Right ventricle myocardium superior (tissue), 1 donor: ENCODE measurements at regions not wholly inside any gene's neighbourhood (a gene's known extent, or its start where the extent isn't known, plus 50 kb on each side); places are given as distances from the start of the nearest gene placed in this dataset.

Experiments used
- ATAC-seq: fragments of 200-7000 bp; cut with Tn5 transposase; one replicate; pipeline ENCODE4 v1.9.1; 2020; ENCODE audit warnings: mild to moderate bottlenecking; ENCODE audit not compliant: poor library complexity
- DNase-seq: peaks from one replicate; pipeline ENCODE4 v3.0.0-alpha.2; 2020
- intact Hi-C: fragments of 100-400 bp; cut with DNase I; formaldehyde crosslinking; loops from one replicate; pipeline ENCODE4 v1.11.2; 2022
- donor health status: DM: no; HTN: yes; CAD: no; lungs with severe emphysema.

- intact Hi-C loops: no loop called here
- ATAC-seq (no peak), DNase-seq (no peak)
Observed at GRCh38 chr15:95295896-95296625, 1034.4 kb upstream of the NR2F2 start.

- intact Hi-C loops: no loop called here
- DNase-seq: no peak
- ATAC-seq: no peak
Observed at GRCh38 chr15:95296643-95297042, 1033.9 kb upstream of the NR2F2 start.

GRCh38 chr15:95298729-95299128, 1031.8 kb upstream of the NR2F2 start:
- DNase-seq: no peak
- ATAC-seq: no peak
- intact Hi-C loops: no loop called here

GRCh38 chr15:95300958-95301357, 1029.5 kb upstream of the NR2F2 start:
- DNase-seq: no peak
- ATAC-seq: no peak
- intact Hi-C loops: no loop called here

GRCh38 chr15:95302206-95302605, 1028.3 kb upstream of the NR2F2 start:
- ATAC-seq (no peak), DNase-seq (no peak)
- intact Hi-C loops: no loop called here

GRCh38 chr15:95302809-95303208, 1027.7 kb upstream of the NR2F2 start:
- DNase-seq (no peak), ATAC-seq (no peak)
- intact Hi-C loops: no loop called here

- DNase-seq (no peak), ATAC-seq (peak; percentile 61)
- intact Hi-C loops: no loop called here
Observed at GRCh38 chr15:95303713-95304112, 1026.8 kb upstream of the NR2F2 start.

GRCh38 chr15:95304151-95304946, 1026.2 kb upstream of the NR2F2 start:
- intact Hi-C loops: no loop called here
- peak; percentile 77 for ATAC-seq
- no peak for DNase-seq

GRCh38 chr15:95304947-95305400, 1025.5 kb upstream of the NR2F2 start:
- intact Hi-C loops: no loop called here
- ATAC-seq (no peak), DNase-seq (no peak)

GRCh38 chr15:95307115-95307514, 1023.4 kb upstream of the NR2F2 start:
- ATAC-seq (no peak), DNase-seq (no peak)
- intact Hi-C loops: no loop called here

- intact Hi-C loops: no loop called here
- no peak for ATAC-seq
Observed at GRCh38 chr15:95319242-95319641, 1011.3 kb upstream of the NR2F2 start.

GRCh38 chr15:95323796-95324195, 1006.7 kb upstream of the NR2F2 start:
- ATAC-seq (no peak), DNase-seq (no peak)
- intact Hi-C loops: no loop called here

More at GRCh38 chr15:95319242-95319641, 1011.3 kb upstream of the NR2F2 start:
- no peak for DNase-seq

- no peak for ATAC-seq
- DNase-seq: no peak
- intact Hi-C loops: no loop called here
Observed at GRCh38 chr15:95324656-95325055, 1005.8 kb upstream of the NR2F2 start.

GRCh38 chr15:95325763-95326404, 1004.6 kb upstream of the NR2F2 start:
- ATAC-seq (peak; percentile 46), DNase-seq (no peak)
- intact Hi-C loops: no loop called here

GRCh38 chr15:95326431-95327182, 1003.9 kb upstream of the NR2F2 start:
- DNase-seq (peak; percentile 50), ATAC-seq (peak; percentile 58)
- intact Hi-C loops: no loop called here

- intact Hi-C loops: no loop called here
- no peak for DNase-seq
- ATAC-seq: no peak
Observed at GRCh38 chr15:95327183-95327525, 1003.3 kb upstream of the NR2F2 start.

GRCh38 chr15:95327661-95328060, 1002.8 kb upstream of the NR2F2 start:
- ATAC-seq (no peak), DNase-seq (no peak)
- intact Hi-C loops: no loop called here

- intact Hi-C loops: no loop called here
- DNase-seq (no peak), ATAC-seq (no peak)
Observed at GRCh38 chr15:95328559-95328958, 1001.9 kb upstream of the NR2F2 start.

GRCh38 chr15:95329362-95329761, 1001.1 kb upstream of the NR2F2 start:
- ATAC-seq: no peak
- DNase-seq: no peak
- intact Hi-C loops: no loop called here
